Mesenchymal stem cell (in vitro differentiated cells and primary cell): ENCODE measurements at regions not wholly inside any gene's neighbourhood (a gene's known extent, or its start where the extent isn't known, plus 50 kb on each side); places are given as distances from the start of the nearest gene placed in this dataset.

ENCODE experiments used
- DNase-seq: peaks from one replicate; pipeline ENCODE4 v3.0.0-alpha.2; 2013
- H2AFZ ChIP-seq: one replicate; pipeline ENCODE4 v1.6.1; 2013; ENCODE audit warnings: low read depth, mild to moderate bottlenecking, control low read depth, inconsistent platforms, low read length, moderate library complexity
- H2AK5ac ChIP-seq: 2 replicates; pipeline ENCODE4 v1.6.1; 2013; ENCODE audit warnings: low read length, moderate library complexity, mild to moderate bottlenecking, inconsistent platforms; ENCODE audit not compliant: severe bottlenecking
- H2BK120ac ChIP-seq: one replicate; pipeline ENCODE4 v1.6.1; 2013; ENCODE audit warnings: low read depth, mild to moderate bottlenecking, inconsistent platforms, low read length, moderate library complexity
- H2BK12ac ChIP-seq, 2 experiments: one replicate each; pipeline ENCODE4 v1.6.1; 2013; ENCODE audit warnings: inconsistent platforms in 2 of 2, low read length in 2 of 2, mild to moderate bottlenecking in 2 of 2, moderate library complexity in 2 of 2, control low read depth in 1 of 2
- H2BK15ac ChIP-seq: one replicate; pipeline ENCODE4 v1.6.1; 2013; ENCODE audit warnings: mild to moderate bottlenecking, low read depth, inconsistent platforms; ENCODE audit not compliant: poor library complexity, severe bottlenecking
- H2BK5ac ChIP-seq: 2 replicates; pipeline ENCODE4 v1.6.1; 2013; ENCODE audit warnings: low read depth, mild to moderate bottlenecking, low read length, control low read depth, inconsistent platforms; ENCODE audit not compliant: poor library complexity, severe bottlenecking
- H3K14ac ChIP-seq, 2 experiments: one replicate each; pipeline ENCODE4 v1.6.1; 2013; ENCODE audit warnings: inconsistent platforms in 2 of 2, low read length in 2 of 2, control low read depth in 1 of 2, mild to moderate bottlenecking in 1 of 2, moderate library complexity in 1 of 2
- H3K18ac ChIP-seq, 2 experiments: one replicate each; pipeline ENCODE4 v1.6.1; 2013; ENCODE audit warnings: inconsistent platforms in 2 of 2, low read length in 2 of 2, control low read depth in 1 of 2, low read depth in 1 of 2, mild to moderate bottlenecking in 1 of 2
- H3K23ac ChIP-seq, 2 experiments: one replicate each; pipeline ENCODE4 v1.6.1; 2013; ENCODE audit warnings: inconsistent platforms in 2 of 2, low read length in 2 of 2, mild to moderate bottlenecking in 2 of 2, moderate library complexity in 2 of 2, control low read depth in 1 of 2
- H3K27ac ChIP-seq: 2 replicates; pipeline ENCODE4 v1.5.1; 2013; ENCODE audit warnings: mild to moderate bottlenecking, moderate library complexity, low read length, control low read depth, inconsistent platforms; ENCODE audit not compliant: poor library complexity, severe bottlenecking
- H3K27me3 ChIP-seq, 2 experiments: 2 replicates each; pipeline versions ENCODE4 v1.6.1 to v1.7.0; 2013; ENCODE audit warnings: low read length in 2 of 2, mild to moderate bottlenecking in 2 of 2, moderate library complexity in 2 of 2, control low read depth in 1 of 2, inconsistent platforms in 1 of 2; ENCODE audit not compliant: control insufficient read depth in 1 of 2, insufficient read depth in 1 of 2
- H3K36me3 ChIP-seq, 2 experiments: 2 replicates each; pipeline versions ENCODE4 v1.6.1 to v1.7.0; 2013; ENCODE audit warnings: low read length in 2 of 2, control low read depth in 1 of 2, inconsistent platforms in 1 of 2, low read depth in 1 of 2, mild to moderate bottlenecking in 1 of 2; ENCODE audit not compliant: insufficient read depth in 2 of 2, control insufficient read depth in 1 of 2
- H3K4ac ChIP-seq, 2 experiments: one replicate each; pipeline ENCODE4 v1.6.1; 2013; ENCODE audit warnings: inconsistent platforms in 2 of 2, low read length in 2 of 2, mild to moderate bottlenecking in 2 of 2, moderate library complexity in 2 of 2, control low read depth in 1 of 2, low read depth in 1 of 2
- H3K4me1 ChIP-seq: 2 replicates; pipeline ENCODE4 v1.6.1; 2013; ENCODE audit warnings: low read depth, low read length, control low read depth; ENCODE audit not compliant: control insufficient read depth, insufficient read depth
- H3K4me2 ChIP-seq: 2 replicates; pipeline ENCODE4 v1.6.1; 2013; ENCODE audit warnings: low read length, mild to moderate bottlenecking, inconsistent platforms; ENCODE audit not compliant: poor library complexity, severe bottlenecking
- H3K4me3 ChIP-seq, 2 experiments: 2 replicates each; pipeline versions ENCODE4 v1.5.1 to v1.7.0; 2013; ENCODE audit warnings: low read length in 2 of 2, mild to moderate bottlenecking in 2 of 2, control low read depth in 1 of 2, low read depth in 1 of 2; ENCODE audit not compliant: insufficient read depth in 1 of 2
- H3K79me1 ChIP-seq: replicated peaks from 2 replicates; pipeline ENCODE4 v1.6.1; 2013; ENCODE audit warnings: mild to moderate bottlenecking, control low read depth, low read length, inconsistent platforms; ENCODE audit not compliant: poor library complexity, severe bottlenecking
- H3K9ac ChIP-seq: 2 replicates; pipeline ENCODE4 v1.7.0; 2013; ENCODE audit warnings: mild to moderate bottlenecking, low read length, moderate library complexity
- H3K9me3 ChIP-seq: 2 replicates; pipeline ENCODE4 v1.7.0; 2013; ENCODE audit warnings: mild to moderate bottlenecking, low read length; ENCODE audit not compliant: control insufficient read depth
- H4K8ac ChIP-seq: one replicate; pipeline ENCODE4 v1.6.1; 2013; ENCODE audit warnings: inconsistent platforms, mild to moderate bottlenecking, low read length, moderate library complexity
- H4K91ac ChIP-seq: one replicate; pipeline ENCODE4 v1.6.1; 2013; ENCODE audit warnings: mild to moderate bottlenecking, low read length, inconsistent platforms
- WGBS: methylation state at CpG from one replicate; pipeline ENCODE4 v1.1.7; 2013; ENCODE audit warnings: mixed read lengths; 5-methylcytosine and 5-hydroxymethylcytosine counted together

DNA sequence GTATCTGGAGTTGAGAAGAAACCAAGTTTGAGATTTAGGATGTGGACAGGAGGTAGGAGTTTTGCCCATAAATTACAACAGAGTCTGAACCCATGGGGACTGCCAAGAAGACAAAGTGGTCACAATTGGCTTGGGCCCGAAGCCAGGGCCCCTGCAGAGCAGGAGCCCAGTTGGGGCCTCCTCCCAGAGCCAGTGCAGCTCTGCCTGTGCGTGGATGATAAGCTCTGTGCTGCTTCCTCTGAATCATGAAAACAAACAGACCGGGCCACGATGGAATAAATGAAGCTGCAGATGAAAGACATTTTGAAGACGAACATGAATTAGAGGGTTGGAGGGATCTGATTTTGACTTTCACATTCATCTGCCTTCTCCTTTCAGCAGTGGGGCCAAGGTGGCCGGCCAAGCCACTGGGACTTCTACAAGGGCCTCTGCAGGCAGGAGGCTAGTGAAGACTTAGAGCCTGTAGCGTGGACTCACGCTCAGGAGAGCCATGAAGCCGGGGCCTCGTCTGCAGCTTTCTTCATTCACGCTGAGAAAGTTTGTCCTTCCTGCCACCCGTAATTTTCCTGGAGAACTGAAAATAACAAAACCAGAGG, 156.8 kb upstream of the LYZL1 start:
- H3K9me3 ChIP-seq, result no peaks in the 10 kb centered on the region
- peak overlapping the region; percentile 16 to 29 for H3K4ac ChIP-seq
- no peak overlapping the region for H4K8ac ChIP-seq
- DNase-seq, result peak; percentile 48
- peak overlapping the region; percentile 1 to 78 for H3K18ac ChIP-seq
- H3K4me3 ChIP-seq, result no peak overlapping the region
- H3K27ac ChIP-seq, result no peak overlapping the region
- no peak overlapping the region for H2AFZ ChIP-seq
- no peak overlapping the region for H3K23ac ChIP-seq
- 78% methylated on average over 12 of the region's 12 CpGs for WGBS
- no peak overlapping the region for H3K4me2 ChIP-seq
- H3K36me3 ChIP-seq, result no peaks in the 10 kb centered on the region
- peaks cover 0 to 7% of the 10 kb centered on the region in 2 experiments for H3K27me3 ChIP-seq
- H2AK5ac ChIP-seq, result no peak overlapping the region
- H2BK12ac ChIP-seq, result peak overlapping the region; percentile 1 to 46
- no peak overlapping the region for H2BK120ac ChIP-seq
- peak overlapping the region; percentile 22 for H4K91ac ChIP-seq
- H2BK5ac ChIP-seq, result no peak overlapping the region
- no peak overlapping the region for H3K9ac ChIP-seq
- no peaks in the 10 kb centered on the region for H3K79me1 ChIP-seq
- H3K4me1 ChIP-seq, result peaks cover 2% of the 10 kb centered on the region
- no peak overlapping the region for H3K14ac ChIP-seq
- H2BK15ac ChIP-seq, result peak overlapping the region; percentile 0

DNA sequence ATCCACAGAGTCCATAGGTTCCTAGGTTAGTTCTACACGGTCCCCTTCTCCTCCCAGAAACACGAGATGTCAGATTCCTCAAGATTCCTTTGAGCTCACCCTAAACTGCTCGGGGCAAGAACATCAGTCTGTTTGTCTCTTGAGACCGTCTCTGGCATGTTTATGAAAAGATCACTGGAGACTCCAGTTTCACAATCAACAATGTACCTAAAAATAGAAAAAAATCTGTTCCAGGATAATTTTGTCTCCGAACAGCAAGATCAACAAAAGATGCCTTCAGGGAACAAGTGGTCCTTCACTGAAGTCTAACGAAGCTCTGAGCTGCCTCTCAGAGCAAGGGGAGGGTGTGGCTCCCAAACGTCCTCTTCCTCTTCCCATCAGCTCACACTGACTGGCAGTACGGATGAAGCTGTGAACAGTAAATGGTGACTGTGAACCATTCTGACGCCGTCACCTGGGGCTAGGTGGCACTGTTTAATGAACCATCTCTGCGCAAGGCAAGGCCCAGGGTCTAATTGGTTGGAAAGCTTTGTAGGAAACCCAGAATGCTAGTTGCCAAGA, 156.2 kb upstream of the LYZL1 start:
- H2BK120ac ChIP-seq, result no peak overlapping the region
- no peak overlapping the region for H2AFZ ChIP-seq
- H4K8ac ChIP-seq, result peak overlapping the region; percentile 91
- no peak overlapping the region for H3K23ac ChIP-seq
- peak overlapping the region; percentile 91 for H4K91ac ChIP-seq
- H3K18ac ChIP-seq, result peak overlapping the region; percentile 67 to 89
- peak overlapping the region; percentile 80 for H2BK15ac ChIP-seq
- peaks cover 0 to 2% of the 10 kb centered on the region in 2 experiments for H3K27me3 ChIP-seq
- no peak overlapping the region for H2BK5ac ChIP-seq
- WGBS, result 60% methylated on average over 10 of the region's 11 CpGs
- no peaks in the 10 kb centered on the region for H3K79me1 ChIP-seq
- H3K27ac ChIP-seq, result no peak overlapping the region
- DNase-seq, result peak; percentile 70
- no peak overlapping the region for H3K4me2 ChIP-seq
- no peak overlapping the region for H2AK5ac ChIP-seq
- no peak overlapping the region for H3K4me3 ChIP-seq
- H3K14ac ChIP-seq, result no peak overlapping the region
- H3K36me3 ChIP-seq, result no peaks in the 10 kb centered on the region
- H3K9me3 ChIP-seq, result no peaks in the 10 kb centered on the region
- H3K4me1 ChIP-seq, result peaks cover 2% of the 10 kb centered on the region
- H2BK12ac ChIP-seq, result peak overlapping the region; percentile 85 to 87
- no peak overlapping the region for H3K4ac ChIP-seq
- H3K9ac ChIP-seq, result no peak overlapping the region

DNA sequence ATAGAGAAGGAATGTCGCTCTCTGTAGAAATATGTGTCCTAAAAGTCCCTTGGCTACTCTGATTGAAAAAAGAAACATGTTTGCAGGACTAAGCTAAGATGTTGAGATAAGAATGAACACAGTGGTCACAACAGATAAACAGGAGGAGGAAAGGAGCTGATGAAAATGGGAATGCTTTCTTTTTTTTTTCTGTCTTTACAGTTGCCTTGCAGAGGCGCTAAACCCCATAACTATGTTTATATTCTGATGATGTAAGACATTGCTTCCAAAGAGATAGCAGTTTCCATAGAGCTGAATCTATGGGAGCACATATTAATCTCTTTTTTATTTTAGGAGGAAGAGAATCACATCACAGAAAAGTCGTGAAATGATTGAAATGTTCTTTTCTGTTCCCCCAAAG, 153.5 kb upstream of the LYZL1 start:
- H2BK5ac ChIP-seq, result no peak overlapping the region
- WGBS, result 80% methylated on average over 1 of the region's 3 CpGs
- no peak overlapping the region for H4K8ac ChIP-seq
- no peak overlapping the region for H3K9ac ChIP-seq
- no peaks in the 10 kb centered on the region for H3K9me3 ChIP-seq
- H3K14ac ChIP-seq, result no peak overlapping the region
- H2AFZ ChIP-seq, result no peak overlapping the region
- no peaks in the 10 kb centered on the region for H3K27me3 ChIP-seq
- H4K91ac ChIP-seq, result no peak overlapping the region
- no peak overlapping the region for H2BK15ac ChIP-seq
- no peaks in the 10 kb centered on the region for H3K36me3 ChIP-seq
- H3K27ac ChIP-seq, result no peak overlapping the region
- H3K4ac ChIP-seq, result no peak overlapping the region
- H3K18ac ChIP-seq, result no peak overlapping the region
- H3K23ac ChIP-seq, result no peak overlapping the region
- H3K4me3 ChIP-seq, result no peak overlapping the region
- H3K79me1 ChIP-seq, result no peaks in the 10 kb centered on the region
- DNase-seq, result peak; percentile 33
- H3K4me2 ChIP-seq, result no peak overlapping the region
- no peak overlapping the region for H2BK120ac ChIP-seq
- H2BK12ac ChIP-seq, result no peak overlapping the region
- no peak overlapping the region for H2AK5ac ChIP-seq
- peaks cover 2% of the 10 kb centered on the region for H3K4me1 ChIP-seq

DNA sequence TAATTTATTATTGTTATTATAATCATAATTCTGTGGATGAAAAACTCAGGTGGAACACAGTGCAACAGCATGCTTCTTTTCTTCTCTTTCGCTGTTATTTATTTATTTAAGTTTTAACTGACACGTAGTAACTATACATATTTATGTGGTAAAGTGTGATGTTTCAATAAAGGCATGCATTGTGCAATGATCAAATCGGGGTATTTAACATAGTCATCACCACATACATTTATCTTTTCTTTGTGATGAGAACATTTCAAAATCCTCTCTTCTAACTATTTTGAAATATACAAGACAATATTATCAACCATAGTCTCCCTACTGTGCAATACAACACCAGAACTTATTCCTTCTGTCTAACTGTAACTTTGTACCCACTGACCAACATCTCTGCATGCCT, 152.5 kb upstream of the LYZL1 start:
- no peaks in the 10 kb centered on the region for H3K27me3 ChIP-seq
- no peak overlapping the region for H3K4me3 ChIP-seq
- H3K23ac ChIP-seq, result no peak overlapping the region
- no peak overlapping the region for H2BK120ac ChIP-seq
- no peak overlapping the region for H3K27ac ChIP-seq
- no peak overlapping the region for H2AK5ac ChIP-seq
- H3K79me1 ChIP-seq, result no peaks in the 10 kb centered on the region
- no peaks in the 10 kb centered on the region for H3K9me3 ChIP-seq
- no peak overlapping the region for H2BK5ac ChIP-seq
- H2BK12ac ChIP-seq, result peak overlapping the region in 1 of 2 experiments; percentile 83
- H3K18ac ChIP-seq, result no peak overlapping the region
- H4K91ac ChIP-seq, result no peak overlapping the region
- no peaks in the 10 kb centered on the region for H3K36me3 ChIP-seq
- H4K8ac ChIP-seq, result no peak overlapping the region
- no peak overlapping the region for H3K4me2 ChIP-seq
- 57% methylated on average over 1 of the region's 3 CpGs for WGBS
- H3K4ac ChIP-seq, result no peak overlapping the region
- H3K14ac ChIP-seq, result no peak overlapping the region
- peaks cover 4% of the 10 kb centered on the region for H3K4me1 ChIP-seq
- DNase-seq, result no peak
- no peak overlapping the region for H3K9ac ChIP-seq
- no peak overlapping the region for H2BK15ac ChIP-seq
- H2AFZ ChIP-seq, result no peak overlapping the region
